GM06990 (cell line): ENCODE measurements at regions not wholly inside any gene's neighbourhood (a gene's known extent, or its start where the extent isn't known, plus 50 kb on each side); places are given as distances from the start of the nearest gene placed in this dataset.
"Not testable (repeated sequence)": the region's sequence is repeated elsewhere in the genome, so short reads cannot be mapped to it uniquely, and the experiment has no call there.

ENCODE experiments used
- DNase-seq: peaks from one replicate; pipeline ENCODE4 v3.0.0-alpha.2; 2011; ENCODE audit not compliant: insufficient read length; ENCODE audit errors: extremely low read depth
- H3K27me3 ChIP-seq: replicated peaks from 2 replicates; pipeline ENCODE4 v1.6.0; 2011; ENCODE audit warnings: low read length; ENCODE audit not compliant: control insufficient read depth, insufficient read depth
- H3K36me3 ChIP-seq: 2 replicates; pipeline ENCODE4 v1.5.1; 2011; ENCODE audit warnings: low read length; ENCODE audit not compliant: control insufficient read depth, insufficient read depth
- H3K4me3 ChIP-seq: replicated peaks from 2 replicates; pipeline ENCODE4 v1.5.1; 2011; ENCODE audit warnings: low read depth, mild to moderate bottlenecking, control low read depth, low read length
- TF ChIP-seq, protein P1 (sequence below): IDR thresholded peaks from 2 replicates; pipeline ENCODE4 v1.5.1; 2011; ENCODE audit warnings: low read length, control low read depth, mild to moderate bottlenecking, inconsistent platforms; ENCODE audit not compliant: insufficient read depth, poor library complexity, severe bottlenecking

GRCh38 chr6:4208158-4208557, 72.8 kb upstream of the ECI2 start:
- TF ChIP-seq, protein P1, sequence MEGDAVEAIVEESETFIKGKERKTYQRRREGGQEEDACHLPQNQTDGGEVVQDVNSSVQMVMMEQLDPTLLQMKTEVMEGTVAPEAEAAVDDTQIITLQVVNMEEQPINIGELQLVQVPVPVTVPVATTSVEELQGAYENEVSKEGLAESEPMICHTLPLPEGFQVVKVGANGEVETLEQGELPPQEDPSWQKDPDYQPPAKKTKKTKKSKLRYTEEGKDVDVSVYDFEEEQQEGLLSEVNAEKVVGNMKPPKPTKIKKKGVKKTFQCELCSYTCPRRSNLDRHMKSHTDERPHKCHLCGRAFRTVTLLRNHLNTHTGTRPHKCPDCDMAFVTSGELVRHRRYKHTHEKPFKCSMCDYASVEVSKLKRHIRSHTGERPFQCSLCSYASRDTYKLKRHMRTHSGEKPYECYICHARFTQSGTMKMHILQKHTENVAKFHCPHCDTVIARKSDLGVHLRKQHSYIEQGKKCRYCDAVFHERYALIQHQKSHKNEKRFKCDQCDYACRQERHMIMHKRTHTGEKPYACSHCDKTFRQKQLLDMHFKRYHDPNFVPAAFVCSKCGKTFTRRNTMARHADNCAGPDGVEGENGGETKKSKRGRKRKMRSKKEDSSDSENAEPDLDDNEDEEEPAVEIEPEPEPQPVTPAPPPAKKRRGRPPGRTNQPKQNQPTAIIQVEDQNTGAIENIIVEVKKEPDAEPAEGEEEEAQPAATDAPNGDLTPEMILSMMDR, result no peak
- no peak overlapping the region for H3K4me3 ChIP-seq
- no peaks in the 10 kb centered on the region for H3K36me3 ChIP-seq
- no peaks in the 10 kb centered on the region for H3K27me3 ChIP-seq
- no peak for DNase-seq

GRCh38 chr6:4203642-4204417, 68.5 kb upstream of the ECI2 start:
- H3K4me3 ChIP-seq, DNase-seq, H3K27me3 ChIP-seq, H3K36me3 ChIP-seq: not testable (repeated sequence)

DNA sequence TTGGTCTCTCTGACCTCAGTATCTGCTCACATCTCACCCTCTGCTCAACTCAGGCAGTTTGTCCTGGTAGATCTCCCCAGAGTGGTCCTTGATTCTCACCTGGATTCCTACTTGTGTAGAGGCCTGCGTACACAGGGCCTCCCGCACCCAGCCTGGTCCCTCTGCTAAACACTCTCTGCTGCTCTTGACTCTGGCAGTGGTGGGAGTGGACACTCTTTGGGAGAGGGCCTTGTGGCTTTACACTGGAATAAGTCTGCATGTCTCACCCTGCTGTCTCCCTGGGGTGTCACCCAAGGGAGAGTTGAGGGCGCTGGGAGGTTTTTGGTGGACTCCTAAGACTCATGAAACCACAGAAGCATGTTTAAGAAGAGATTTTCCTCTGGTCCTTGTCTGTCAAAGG, 57.3 kb upstream of the ECI2 start:
- no peaks in the 10 kb centered on the region for H3K27me3 ChIP-seq
- TF ChIP-seq, protein P1, result no peak
- DNase-seq, result no peak
- no peak overlapping the region for H3K4me3 ChIP-seq
- no peaks in the 10 kb centered on the region for H3K36me3 ChIP-seq

DNA sequence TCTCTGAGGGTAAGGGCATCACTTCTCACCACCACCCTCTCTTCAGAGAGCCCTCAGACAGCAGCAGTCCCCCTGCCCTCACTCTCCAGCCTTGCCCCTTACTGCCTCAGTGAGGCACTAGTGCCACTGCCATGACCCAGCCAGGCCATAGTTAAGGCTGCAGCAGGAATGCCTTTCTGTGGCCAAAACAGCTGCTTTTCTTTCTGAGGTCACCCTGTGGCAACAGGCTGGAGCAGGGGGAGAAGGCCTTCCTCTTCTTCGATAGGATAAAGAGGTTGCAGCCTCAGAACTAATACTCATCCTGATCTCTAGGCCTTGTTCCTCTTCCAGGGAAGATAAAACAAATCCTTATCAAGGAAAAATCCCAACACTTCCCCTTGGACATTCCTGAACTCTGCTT, 56.8 kb upstream of the ECI2 start:
- H3K4me3 ChIP-seq, result no peak overlapping the region
- no peaks in the 10 kb centered on the region for H3K27me3 ChIP-seq
- DNase-seq, result no peak
- TF ChIP-seq, protein P1, result no peak
- no peaks in the 10 kb centered on the region for H3K36me3 ChIP-seq

GRCh38 chr6:4191271-4191721, 55.9 kb upstream of the ECI2 start:
- DNase-seq, result no peak
- no peak overlapping the region for H3K4me3 ChIP-seq
- TF ChIP-seq, protein P1, result no peak
- no peaks in the 10 kb centered on the region for H3K27me3 ChIP-seq
- no peaks in the 10 kb centered on the region for H3K36me3 ChIP-seq

GRCh38 chr6:4189249-4189648, 53.9 kb upstream of the ECI2 start:
- DNase-seq, result no peak
- TF ChIP-seq, protein P1, result no peak
- H3K27me3 ChIP-seq, result no peaks in the 10 kb centered on the region
- H3K36me3 ChIP-seq, result no peaks in the 10 kb centered on the region
- no peak overlapping the region for H3K4me3 ChIP-seq
